ENCODE measurements at regions not wholly inside any gene's neighbourhood (a gene's known extent, or its start where the extent isn't known, plus 50 kb on each side); places are given as distances from the start of the nearest gene placed in this dataset.

GRCh38 chr3:177341736-177342419 is 144.6 kb upstream of the TBL1XR1 start:
- DNase-seq, result no peak
- intact Hi-C loops (cut with DNase I; ENCODE audit: low total_unique reads), result no loop called here
- WGBS, 2 donors, result 54 to 62% methylated on average over 7 of the region's 7 CpGs
- H3K27ac ChIP-seq, result peak overlapping the region in 1 of 2 donors; percentile 1
- H3K4me1 ChIP-seq, result peaks cover 19% of the 10 kb centered on the region
- H3K27me3 ChIP-seq, result no peaks in the 10 kb centered on the region
- H3K9me3 ChIP-seq, result no peaks in the 10 kb centered on the region
- no peak overlapping the region for H3K4me3 ChIP-seq
- no peaks in the 10 kb centered on the region for H3K36me3 ChIP-seq (ENCODE audit: low read depth, missing control alignments)
- no peak for TF ChIP-seq POLR2A (IDR thresholded peaks at IDR 0.05)
- TF ChIP-seq CTCF (IDR thresholded peaks at IDR 0.05), result no peak

GRCh38 chr3:177343122-177343625 is 145.9 kb upstream of the TBL1XR1 start:
- intact Hi-C loops (cut with DNase I; ENCODE audit: low total_unique reads), result no loop called here
- Histone ChIP-seq H3K9me3 (no peaks in the 10 kb centered on the region), H3K36me3 (ENCODE audit: low read depth, missing control alignments) (no peaks in the 10 kb centered on the region), H3K4me3 (no peak overlapping the region), H3K27ac (peak overlapping the region in 1 of 2 donors; percentile 91), H3K4me1 (peaks cover 19% of the 10 kb centered on the region), H3K27me3 (no peaks in the 10 kb centered on the region)
- TF ChIP-seq CTCF (IDR thresholded peaks at IDR 0.05), result no peak
- TF ChIP-seq POLR2A (IDR thresholded peaks at IDR 0.05), result no peak
- no peak for DNase-seq
- WGBS, 2 donors, result 87 to 89% methylated on average over 3 of the region's 3 CpGs

GRCh38 chr3:177345049-177345972 is 148.0 kb upstream of the TBL1XR1 start:
- no peaks in the 10 kb centered on the region for H3K27me3 ChIP-seq
- peak overlapping the region; percentile 78 to 91 for H3K27ac ChIP-seq
- WGBS, 2 donors, result 30 to 35% methylated on average over 12 of the region's 12 CpGs
- no peaks in the 10 kb centered on the region for H3K36me3 ChIP-seq (ENCODE audit: low read depth, missing control alignments)
- DNase-seq, result peak; percentile 89
- peaks cover 19% of the 10 kb centered on the region for H3K4me1 ChIP-seq
- H3K9me3 ChIP-seq, result no peaks in the 10 kb centered on the region
- intact Hi-C loops (cut with DNase I; ENCODE audit: low total_unique reads), result no loop called here
- TF ChIP-seq CTCF (IDR thresholded peaks at IDR 0.05), result no peak
- no peak overlapping the region for H3K4me3 ChIP-seq

GRCh38 chr3:177345973-177346503 is 148.8 kb upstream of the TBL1XR1 start:
- Histone ChIP-seq H3K4me3 (no peak overlapping the region), H3K4me1 (peaks cover 19% of the 10 kb centered on the region), H3K27me3 (no peaks in the 10 kb centered on the region), H3K27ac (peak overlapping the region; percentile 78 to 91), H3K9me3 (no peaks in the 10 kb centered on the region), H3K36me3 (ENCODE audit: low read depth, missing control alignments) (no peaks in the 10 kb centered on the region)
- intact Hi-C loops (cut with DNase I; ENCODE audit: low total_unique reads), result no loop called here
- no peak for TF ChIP-seq POLR2A (IDR thresholded peaks at IDR 0.05)
- TF ChIP-seq CTCF (IDR thresholded peaks at IDR 0.05), result no peak
- DNase-seq, result no peak

Measured in testis (tissue), 2 donors.